Thyroid gland (tissue), 4 donors: ENCODE measurements at regions not wholly inside any gene's neighbourhood (a gene's known extent, or its start where the extent isn't known, plus 50 kb on each side); places are given as distances from the start of the nearest gene placed in this dataset.

Experiments
- CTCF ChIP-seq, 6 experiments: fragments of 200-600 bp in 3 of 6; fragments of 450-650 bp in 3 of 6; sonication (generic) in 3 of 6; IDR thresholded peaks; one replicate each; pipeline ENCODE4 v1.5.1; 2016 to 2019; ENCODE audit warnings: antibody characterized with exemption in 6 of 6, mild to moderate bottlenecking in 2 of 6, inconsistent platforms in 1 of 6, moderate library complexity in 1 of 6
- POLR2A ChIP-seq, 2 donors: fragments of 450-650 bp; IDR thresholded peaks; one replicate each; pipeline ENCODE4 v1.6.1; 2017; ENCODE audit warnings: antibody characterized with exemption in 2 of 2, mild to moderate bottlenecking in 2 of 2, moderate library complexity in 1 of 2

GRCh38 chr9:135199489-135199888 is 112.0 kb downstream of the OLFM1 start:
- TF ChIP-seq POLR2A (IDR thresholded peaks at IDR 0.05) (no peak), CTCF (IDR thresholded peaks at IDR 0.05) (no peak)
